NCI-H2029 treated with DMSO at 0.1 percent for 48 hours (cell line): ENCODE measurements at regions not wholly inside any gene's neighbourhood (a gene's known extent, or its start where the extent isn't known, plus 50 kb on each side); places are given as distances from the start of the nearest gene placed in this dataset.
"Not testable (repeated sequence)": the region's sequence is repeated elsewhere in the genome, so short reads cannot be mapped to it uniquely, and the experiment has no call there.

Experiments used
- DNase-seq: peaks from one replicate; lab custom pipeline; 2025; lab: John Stamatoyannopoulos, UW

DNA sequence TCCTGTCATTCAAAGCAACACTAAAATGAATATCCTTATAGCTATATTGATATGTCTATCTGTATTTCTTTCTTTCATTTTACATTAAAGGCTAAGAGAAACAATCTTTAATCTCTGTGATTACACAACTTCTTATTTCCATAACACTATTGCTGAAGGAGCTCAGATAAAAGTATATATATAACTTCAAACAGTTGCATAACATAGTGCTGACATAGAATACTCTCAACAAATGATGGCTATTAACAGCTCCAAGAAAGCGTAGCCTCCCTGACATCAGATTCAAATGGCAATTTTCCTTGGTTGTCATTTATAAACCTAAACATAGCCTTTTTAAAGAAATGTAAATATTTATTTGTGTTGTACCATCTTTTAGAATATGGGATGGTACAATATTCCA, 116.6 kb upstream of the PTPRG start:
- DNase-seq: no peak

- no peak for DNase-seq
These were observed 115.4 kb upstream of the PTPRG start for GRCh38 chr3:61445924-61446323.

DNA sequence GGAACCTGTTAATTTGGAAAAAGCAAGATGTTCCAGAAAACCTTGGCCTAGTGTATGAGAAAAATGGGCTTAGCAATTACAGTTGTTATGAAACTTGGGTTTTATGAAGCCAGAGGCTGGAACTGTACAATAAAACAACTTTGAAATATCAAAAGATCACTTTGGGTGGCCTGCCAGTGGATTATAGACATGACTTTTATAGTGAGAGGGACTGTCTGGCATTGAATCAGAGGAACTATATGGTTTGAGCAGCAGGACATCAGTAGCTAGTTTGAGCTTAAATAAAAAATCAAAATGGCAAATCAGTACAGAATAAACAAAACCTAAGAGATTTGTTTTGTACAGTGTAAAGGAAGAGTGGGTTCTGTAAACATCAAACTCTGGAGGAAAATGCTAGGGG, 115.0 kb upstream of the PTPRG start:
- DNase-seq: no peak

DNA sequence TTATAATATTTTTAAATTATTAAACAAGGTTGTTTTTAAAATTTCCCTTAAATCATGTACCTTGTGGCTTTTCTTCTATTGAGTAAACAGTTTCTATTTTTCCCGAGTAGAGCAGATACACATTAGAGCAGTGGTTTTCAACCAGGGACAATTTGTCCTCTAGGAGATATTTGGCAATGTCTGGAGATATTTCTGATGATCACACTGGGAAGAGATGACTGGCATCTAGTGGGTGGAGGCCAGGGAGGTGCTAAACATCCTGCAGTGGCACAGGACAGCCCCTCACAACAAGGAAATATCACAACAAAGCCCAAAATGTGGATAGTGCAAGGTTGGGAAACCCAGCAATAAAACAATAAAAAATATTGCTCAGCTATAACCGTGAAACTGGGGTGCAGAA, 113.0 kb upstream of the PTPRG start:
- no peak for DNase-seq

- DNase-seq: no peak
These were observed 111.9 kb upstream of the PTPRG start for GRCh38 chr3:61449327-61450040.

GRCh38 chr3:61450866-61451265, 110.5 kb upstream of the PTPRG start:
- no peak for DNase-seq

DNA sequence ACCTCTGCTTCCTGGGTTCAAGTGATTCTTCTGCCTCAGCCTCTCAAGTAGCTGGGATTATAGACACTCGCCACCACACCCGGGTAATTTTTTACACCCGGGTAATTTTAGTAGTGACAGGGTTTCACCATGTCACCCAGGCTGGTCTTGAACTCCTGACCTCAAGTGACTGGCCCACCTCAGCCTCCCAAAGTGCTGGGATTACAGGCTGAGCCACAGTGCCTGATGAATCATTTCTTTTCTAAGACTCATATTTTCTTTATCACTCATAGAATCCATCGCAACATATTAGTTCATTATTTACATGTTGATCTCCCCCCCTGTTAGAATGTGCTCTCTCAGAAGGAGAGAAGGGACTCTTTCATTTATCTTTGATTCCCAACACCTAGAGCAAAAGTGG, 109.5 kb upstream of the PTPRG start:
- DNase-seq: no peak

GRCh38 chr3:61452535-61453090, 108.8 kb upstream of the PTPRG start:
- DNase-seq: no peak

DNA sequence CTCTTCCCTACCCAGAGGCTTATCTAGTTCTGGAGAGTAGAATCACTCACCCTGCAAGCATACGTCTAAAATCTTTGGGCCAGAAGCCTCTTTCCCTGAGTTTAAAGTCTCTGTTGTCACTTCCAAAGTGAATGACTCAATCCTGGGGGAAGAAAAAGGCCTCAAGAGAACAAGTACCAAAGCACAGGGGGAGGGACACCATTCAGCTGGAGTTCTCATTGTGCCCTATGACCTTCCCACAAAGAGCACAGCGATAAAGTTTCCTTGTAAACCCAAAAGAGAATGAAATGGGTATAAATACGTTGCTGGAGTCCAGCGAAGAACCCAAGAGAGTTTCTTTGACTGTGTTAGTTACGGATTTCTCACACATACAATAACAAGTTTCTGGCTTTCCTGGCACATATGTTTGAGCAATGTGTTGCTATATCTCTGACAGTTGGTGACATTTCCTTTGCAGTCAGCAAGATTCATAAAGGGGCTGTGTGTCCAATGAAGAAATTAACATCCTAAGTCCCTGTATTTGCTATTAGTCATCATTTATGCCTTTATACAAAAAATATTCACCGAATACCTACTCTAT, 107.3 kb upstream of the PTPRG start:
- no peak for DNase-seq

DNA sequence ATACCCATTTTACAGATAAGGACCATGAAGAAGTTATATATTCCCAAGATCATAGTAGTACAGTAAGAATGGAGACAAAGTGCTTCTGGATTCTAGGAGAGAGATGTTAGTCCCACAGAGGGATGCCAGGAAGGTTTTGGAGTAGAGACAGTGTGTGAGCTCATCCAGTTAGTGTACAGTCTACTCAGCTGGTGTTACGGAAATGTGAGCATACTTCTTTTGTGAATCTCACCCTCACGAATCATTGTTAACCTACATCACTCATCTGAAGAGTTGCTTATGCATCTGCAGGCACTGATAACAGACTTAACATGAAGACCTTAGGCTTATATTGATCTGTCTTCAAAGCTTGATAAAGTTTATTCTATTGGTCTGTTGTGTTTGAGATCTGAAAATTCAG, 106.6 kb upstream of the PTPRG start:
- no peak for DNase-seq

DNA sequence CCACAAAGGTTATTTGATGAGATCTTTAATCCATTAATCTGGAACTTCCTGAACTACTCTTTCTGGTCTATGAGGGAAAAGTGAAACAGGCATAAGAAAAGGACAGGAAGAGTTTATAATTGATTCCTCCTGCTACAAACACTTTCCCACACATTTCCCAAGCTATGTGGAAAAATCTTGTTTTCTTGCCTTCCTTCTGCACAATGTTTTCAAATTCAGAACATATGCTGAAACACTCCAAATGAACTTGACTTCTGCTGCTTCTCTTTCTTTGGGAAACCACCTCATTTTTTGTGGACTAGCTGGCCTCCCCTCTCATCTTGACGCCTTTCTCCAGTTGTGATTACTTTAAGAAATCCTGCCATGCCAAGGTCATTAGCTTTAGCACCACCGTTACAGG, 100.7 kb upstream of the PTPRG start:
- DNase-seq: no peak

- peak; percentile 73 for DNase-seq
These were observed 98.2 kb upstream of the PTPRG start for GRCh38 chr3:61463191-61463590.

DNA sequence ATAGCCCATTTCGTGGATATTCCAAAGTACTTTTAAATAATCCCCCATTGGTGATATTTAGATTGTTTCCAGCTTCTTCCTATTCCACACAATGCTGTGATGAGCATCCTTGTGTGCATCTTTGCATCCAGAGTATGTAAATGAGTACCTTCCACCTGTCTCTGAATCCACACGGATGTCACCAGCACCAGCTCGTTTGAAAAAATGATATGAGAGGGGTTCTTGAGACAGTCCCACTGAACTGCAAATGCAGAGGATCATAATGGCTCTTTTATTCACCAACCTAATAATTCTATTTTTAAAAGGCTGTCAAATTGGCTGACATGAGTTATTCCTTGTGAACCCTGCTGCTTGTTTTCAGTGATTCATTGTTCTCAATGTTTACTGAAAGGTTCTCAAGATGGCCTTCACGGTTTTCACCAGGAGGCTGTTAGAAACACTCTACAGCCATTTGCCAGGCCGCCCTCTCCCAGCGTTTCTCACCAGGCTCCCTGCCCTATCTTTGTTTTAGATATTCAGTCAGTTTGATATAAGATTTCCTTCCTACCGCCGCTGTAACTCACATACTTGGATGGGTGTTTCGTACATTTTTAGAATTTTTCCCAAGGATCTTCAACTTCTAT, 96.7 kb upstream of the PTPRG start:
- peak; percentile 67 for DNase-seq

- DNase-seq: no peak
These were observed 95.0 kb upstream of the PTPRG start for GRCh38 chr3:61466357-61466756.

- DNase-seq: no peak
These were observed 77.4 kb upstream of the PTPRG start for GRCh38 chr3:61483997-61484396.

GRCh38 chr3:61493339-61493738, 68.0 kb upstream of the PTPRG start:
- DNase-seq: no peak

DNA sequence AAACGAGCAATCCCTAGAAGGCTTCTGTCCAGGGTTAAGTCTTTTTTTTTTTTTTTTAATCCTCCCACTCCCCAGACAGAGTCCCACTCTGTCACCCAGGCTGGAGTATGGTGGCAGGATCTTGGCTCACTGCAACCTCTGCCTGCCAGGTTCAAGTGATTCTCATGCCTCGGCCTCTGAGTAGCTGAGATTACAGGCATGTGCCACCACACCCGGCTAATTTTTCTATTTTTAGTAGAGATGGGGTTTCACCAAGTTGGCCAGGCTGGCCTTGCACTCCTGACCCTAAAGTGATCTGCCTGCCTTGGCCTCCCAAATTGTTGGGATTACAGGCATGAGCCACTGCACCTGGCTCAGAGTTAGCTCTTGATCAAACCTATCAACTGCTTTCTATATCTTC, 67.1 kb upstream of the PTPRG start:
- DNase-seq: not testable (repeated sequence)

GRCh38 chr3:61497463-61497862, 63.9 kb upstream of the PTPRG start:
- DNase-seq: no peak

- no peak for DNase-seq
These were observed 56.2 kb upstream of the PTPRG start for GRCh38 chr3:61505197-61505596.

GRCh38 chr3:61507946-61508345, 53.4 kb upstream of the PTPRG start:
- DNase-seq: no peak
